ENCODE measurements at regions not wholly inside any gene's neighbourhood (a gene's known extent, or its start where the extent isn't known, plus 50 kb on each side); places are given as distances from the start of the nearest gene placed in this dataset.
"Not testable (repeated sequence)": the region's sequence is repeated elsewhere in the genome, so short reads cannot be mapped to it uniquely, and the experiment has no call there.

GRCh38 chr14:85172889-85173477 lies 357.0 kb upstream of the FLRT2 start:
- DNase-seq = no peak

- no peak for DNase-seq
These were observed 354.4 kb upstream of the FLRT2 start for GRCh38 chr14:85175556-85175955.

GRCh38 chr14:85178864-85179263 lies 351.1 kb upstream of the FLRT2 start:
- DNase-seq = no peak

- no peak for DNase-seq
These were observed 349.1 kb upstream of the FLRT2 start for GRCh38 chr14:85180876-85181275.

- no peak for DNase-seq
These were observed 347.7 kb upstream of the FLRT2 start for GRCh38 chr14:85182282-85182681.

GRCh38 chr14:85186082-85186481 lies 343.9 kb upstream of the FLRT2 start:
- DNase-seq = no peak

GRCh38 chr14:85187521-85187920 lies 342.4 kb upstream of the FLRT2 start:
- no peak for DNase-seq

GRCh38 chr14:85188836-85189235 lies 341.1 kb upstream of the FLRT2 start:
- no peak for DNase-seq

GRCh38 chr14:85189253-85189652 lies 340.7 kb upstream of the FLRT2 start:
- DNase-seq = not testable (repeated sequence)

- DNase-seq = no peak
These were observed 339.7 kb upstream of the FLRT2 start for GRCh38 chr14:85190251-85190650.

GRCh38 chr14:85191986-85192385 lies 338.0 kb upstream of the FLRT2 start:
- DNase-seq = no peak

- DNase-seq = no peak
These were observed 334.0 kb upstream of the FLRT2 start for GRCh38 chr14:85195872-85196477.

GRCh38 chr14:85198001-85198400 lies 331.9 kb upstream of the FLRT2 start:
- no peak for DNase-seq

GRCh38 chr14:85205875-85206274 lies 324.1 kb upstream of the FLRT2 start:
- DNase-seq = no peak

- DNase-seq = no peak
These were observed 315.5 kb upstream of the FLRT2 start for GRCh38 chr14:85214471-85214870.

GRCh38 chr14:85217412-85217811 lies 312.5 kb upstream of the FLRT2 start:
- no peak for DNase-seq

GRCh38 chr14:85218982-85219381 lies 311.0 kb upstream of the FLRT2 start:
- no peak for DNase-seq

GRCh38 chr14:85221832-85222231 lies 308.1 kb upstream of the FLRT2 start:
- DNase-seq = no peak

GRCh38 chr14:85222341-85222740 lies 307.6 kb upstream of the FLRT2 start:
- no peak for DNase-seq

- DNase-seq = no peak
These were observed 306.3 kb upstream of the FLRT2 start for GRCh38 chr14:85223667-85224066.

- DNase-seq = no peak
These were observed 305.7 kb upstream of the FLRT2 start for GRCh38 chr14:85224241-85224640.

GRCh38 chr14:85233756-85234155 lies 296.2 kb upstream of the FLRT2 start:
- DNase-seq = no peak

- no peak for DNase-seq
These were observed 295.6 kb upstream of the FLRT2 start for GRCh38 chr14:85234156-85235025.

GRCh38 chr14:85235868-85236267 lies 294.1 kb upstream of the FLRT2 start:
- DNase-seq = no peak
